ENCODE measurements at regions not wholly inside any gene's neighbourhood (a gene's known extent, or its start where the extent isn't known, plus 50 kb on each side); places are given as distances from the start of the nearest gene placed in this dataset.

- no peak overlapping the region for H3K4me2 ChIP-seq (ENCODE audit: insufficient read depth, low read length)
- no peak overlapping the region for H2AFZ ChIP-seq (ENCODE audit: low read depth, low read length)
- ChIA-PET CTCF (ENCODE audit: low intra/inter-chr PET ratio) (no interaction called here), POLR2A (interaction anchor here (0.5 to 2.8 kb wide), 4 partner anchors 8 to 32 kb away, joined by 3 to 7 read pairs (median 6); no protein-coding TSS in a partner anchor)
- H3K36me3 ChIP-seq (ENCODE audit: control insufficient read depth, insufficient read depth, low read length): no peaks in the 10 kb centered on the region
- DNase-seq (ENCODE audit: extremely low read depth in 1 of 4, low spot score in 3 of 4) (no peak), ATAC-seq (no peak), FAIRE-seq (no peak)
- no peaks in the 10 kb centered on the region; a peak in 1 of 5 replicates for H3K27me3 ChIP-seq (ENCODE audit: control insufficient read depth in 2 of 2, insufficient read depth in 2 of 2, low read length in 2 of 2)
- H3K27ac ChIP-seq (ENCODE audit: extremely low read depth, low read depth, low read length): no peak overlapping the region
- intact Hi-C loops (cut with micrococcal nuclease) (no loop called here), in situ Hi-C loops (cut with MboI) (no loop called here)
- H3K79me2 ChIP-seq (ENCODE audit: control insufficient read depth, insufficient read depth, low read length): no peaks in the 10 kb centered on the region
- H3K9me1 ChIP-seq (ENCODE audit: control insufficient read depth, insufficient read depth, low read length): no peaks in the 10 kb centered on the region
- no peaks in the 10 kb centered on the region for H4K20me1 ChIP-seq (replicated peaks; ENCODE audit: control insufficient read depth, insufficient read depth, low read length)
- no peak overlapping the region for H3K9ac ChIP-seq (ENCODE audit: insufficient read depth in 1 of 2, low read depth in 2 of 2, low read length in 2 of 2)
- no peak overlapping the region for H3K4me3 ChIP-seq
- TF ChIP-seq RBM25 (IDR thresholded peaks at IDR 0.05; ENCODE audit: low read depth, low read length, severe bottlenecking): peak; percentile 53
- TF ChIP-seq PRDM10 (IDR thresholded peaks at IDR 0.05; ENCODE audit: partially characterized antibody): no peak
- no peak for TF ChIP-seq ZNF764 (CRISPR knock-in tag; IDR thresholded peaks at IDR 0.05; ENCODE audit: low read depth)
- BruUV-seq (replicated peaks): no TSS peak
- no peaks in the 10 kb centered on the region for H3K9me3 ChIP-seq (replicated peaks; ENCODE audit: control insufficient read depth, insufficient read depth, low read depth, low read length)
- H3K4me1 ChIP-seq (replicated peaks in 1 of 2; ENCODE audit: control insufficient read depth in 2 of 2, insufficient read depth in 2 of 2, low read length in 2 of 2): peaks cover 5 to 22% of the 10 kb centered on the region in 2 experiments; a peak in 4 of 5 replicates
- WGBS (ENCODE audit: insufficient coverage, low coverage, missing lambda C conversion rate): 57% methylated on average over 10 of the region's 10 CpGs
Observed at GRCh38 chr5:173718469-173718868, 102.0 kb upstream of the BOD1 start.

Data from K562 (cell line).